ENCODE measurements at regions not wholly inside any gene's neighbourhood (a gene's known extent, or its start where the extent isn't known, plus 50 kb on each side); places are given as distances from the start of the nearest gene placed in this dataset.
"Not testable (repeated sequence)": the region's sequence is repeated elsewhere in the genome, so short reads cannot be mapped to it uniquely, and the experiment has no call there.

GRCh38 chr6:156585859-156586258 is 191.3 kb upstream of the ARID1B start:
- no peak overlapping the region for H3K27ac ChIP-seq (ENCODE audit: low read depth, low read length, poor library complexity, severe bottlenecking)
- H3K36me3 ChIP-seq (ENCODE audit: insufficient read depth, low read length), result peaks cover 7% of the 10 kb centered on the region; the same call in 1 of the 2 replicates
- BruUV-seq (replicated peaks), result no TSS peak
- no peak for DNase-seq (ENCODE audit: low spot score)
- H2AFZ ChIP-seq (ENCODE audit: low read length), result no peak overlapping the region
- no peaks in the 10 kb centered on the region for H3K79me2 ChIP-seq (ENCODE audit: insufficient read depth, low read depth, low read length)
- no peak for TF ChIP-seq EZH2phosphoT487 (IDR thresholded peaks at IDR 0.05; ENCODE audit: borderline replicate concordance, low read depth, low read length)
- no peak for TF ChIP-seq CTCF (conservative IDR thresholded peaks at IDR 0.05; ENCODE audit: low read length)
- peaks cover 23% of the 10 kb centered on the region for H3K4me1 ChIP-seq (ENCODE audit: insufficient read depth, low read length, poor library complexity, severe bottlenecking)
- no peaks in the 10 kb centered on the region for H4K20me1 ChIP-seq (ENCODE audit: insufficient read depth, low read length)
- H3K4me3 ChIP-seq (ENCODE audit: low read depth, low read length, poor library complexity, severe bottlenecking), result no peak overlapping the region
- POLR2A ChIA-PET, result no interaction called here
- H3K9me2 ChIP-seq (ENCODE audit: insufficient read depth, low read length), result no peaks in the 10 kb centered on the region
- no peak overlapping the region for H3K4me2 ChIP-seq (ENCODE audit: low read length)
- intact Hi-C loops (cut with micrococcal nuclease; ENCODE audit: unreplicated experiment), result no loop called here
- H3K9me3 ChIP-seq (ENCODE audit: low read length), result peaks cover 19% of the 10 kb centered on the region
- CTCF ChIA-PET (ENCODE audit: unreplicated experiment), result interaction anchor here (0.6 kb wide), 1 partner anchor 16 kb away, joined by 3 read pairs; no protein-coding TSS in a partner anchor

GRCh38 chr6:156584121-156584520 is 193.1 kb upstream of the ARID1B start:
- CTCF ChIA-PET (ENCODE audit: unreplicated experiment); H4K20me1 ChIP-seq (ENCODE audit: insufficient read depth, low read length); POLR2A ChIA-PET: not testable (repeated sequence)

GRCh38 chr6:156583083-156583482 is 194.1 kb upstream of the ARID1B start:
- intact Hi-C loops (cut with micrococcal nuclease; ENCODE audit: unreplicated experiment), result loop anchor here (2.0 to 5.0 kb wide), 3 partner anchors 54 to 194 kb away; partner anchors contain the start of gene ARID1B
- Histone ChIP-seq H3K27ac (ENCODE audit: low read depth, low read length, poor library complexity, severe bottlenecking) (peak overlapping the region; percentile 84), H3K9me3 (ENCODE audit: low read length) (peaks cover 47% of the 10 kb centered on the region), H4K20me1 (ENCODE audit: insufficient read depth, low read length) (no peaks in the 10 kb centered on the region), H3K79me2 (ENCODE audit: insufficient read depth, low read depth, low read length) (no peaks in the 10 kb centered on the region), H3K36me3 (ENCODE audit: insufficient read depth, low read length) (peaks cover 7% of the 10 kb centered on the region; the same call in 1 of the 2 replicates), H3K4me1 (ENCODE audit: insufficient read depth, low read length, poor library complexity, severe bottlenecking) (peaks cover 23% of the 10 kb centered on the region), H3K4me2 (ENCODE audit: low read length) (peak overlapping the region; percentile 57), H2AFZ (ENCODE audit: low read length) (peak overlapping the region; percentile 77), H3K4me3 (ENCODE audit: low read depth, low read length, poor library complexity, severe bottlenecking) (peak overlapping the region; percentile 33), H3K9me2 (ENCODE audit: insufficient read depth, low read length) (no peaks in the 10 kb centered on the region)
- POLR2A ChIA-PET, result interaction anchor here (0.6 to 1.9 kb wide), 11 partner anchors 12 to 555 kb away, joined by 3 to 11 read pairs (median 4); no protein-coding TSS in a partner anchor
- no peak for TF ChIP-seq EZH2phosphoT487 (IDR thresholded peaks at IDR 0.05; ENCODE audit: borderline replicate concordance, low read depth, low read length)
- BruUV-seq (replicated peaks), result no TSS peak
- CTCF ChIA-PET (ENCODE audit: unreplicated experiment), result interaction anchor here (0.6 to 1.2 kb wide), 2 partner anchors 55 to 187 kb away, joined by 3 to 6 read pairs; no protein-coding TSS in a partner anchor
- DNase-seq (ENCODE audit: low spot score), result no peak

More at GRCh38 chr6:156584121-156584520, 193.1 kb upstream of the ARID1B start:
- H3K4me3 ChIP-seq (ENCODE audit: low read depth, low read length, poor library complexity, severe bottlenecking); BruUV-seq (replicated peaks); H3K36me3 ChIP-seq (ENCODE audit: insufficient read depth, low read length); H2AFZ ChIP-seq (ENCODE audit: low read length); H3K27ac ChIP-seq (ENCODE audit: low read depth, low read length, poor library complexity, severe bottlenecking); H3K79me2 ChIP-seq (ENCODE audit: insufficient read depth, low read depth, low read length); DNase-seq (ENCODE audit: low spot score); H3K9me2 ChIP-seq (ENCODE audit: insufficient read depth, low read length); H3K4me2 ChIP-seq (ENCODE audit: low read length): not testable (repeated sequence)
- Histone ChIP-seq H3K9me3 (ENCODE audit: low read length) (peaks cover 36% of the 10 kb centered on the region), H3K4me1 (ENCODE audit: insufficient read depth, low read length, poor library complexity, severe bottlenecking) (peaks cover 23% of the 10 kb centered on the region)
- intact Hi-C loops (cut with micrococcal nuclease; ENCODE audit: unreplicated experiment), result loop anchor here (5.0 kb wide), 2 partner anchors 168 to 193 kb away; partner anchors contain the start of gene ARID1B

All from OCI-LY7 (cell line).